HEK293 (cell line): ENCODE measurements at regions not wholly inside any gene's neighbourhood (a gene's known extent, or its start where the extent isn't known, plus 50 kb on each side); places are given as distances from the start of the nearest gene placed in this dataset.

Experiments used
- CTCF ChIP-seq: fragments of 450-650 bp; formaldehyde crosslinking; IDR thresholded peaks from 2 replicates; pipeline ENCODE4 v1.5.1; 2016; ENCODE audit warnings: missing biosample characterization, missing genetic modification characterization
- HOXD13 ChIP-seq: sonication (generic); formaldehyde crosslinking; IDR thresholded peaks from 2 replicates; pipeline ENCODE4 v1.8.0; 2022; ENCODE audit warnings: missing genetic modification reagents, borderline replicate concordance
- MYNN ChIP-seq: fragments of 450-650 bp; formaldehyde crosslinking; IDR thresholded peaks from 2 replicates; pipeline ENCODE4 v1.5.1; 2016; ENCODE audit warnings: missing biosample characterization, missing genetic modification characterization, borderline replicate concordance
- OVOL3 ChIP-seq: fragments of 450-650 bp; formaldehyde crosslinking; IDR thresholded peaks from 2 replicates; pipeline ENCODE4 v1.5.1; 2016; ENCODE audit warnings: missing biosample characterization, missing genetic modification characterization
- ZBTB10 ChIP-seq: fragments of 450-650 bp; formaldehyde crosslinking; IDR thresholded peaks from 2 replicates; pipeline ENCODE4 v1.5.1; 2016; ENCODE audit warnings: missing biosample characterization, missing genetic modification characterization
- ZBTB26 ChIP-seq: fragments of 450-650 bp; formaldehyde crosslinking; optimal IDR thresholded peaks from 2 replicates; pipeline ENCODE3; 2016; ENCODE audit warnings: missing biosample characterization, mild to moderate bottlenecking, missing genetic modification characterization
- ZBTB49 ChIP-seq: fragments of 450-650 bp; formaldehyde crosslinking; IDR thresholded peaks from 2 replicates; pipeline ENCODE4 v1.5.1; 2016; ENCODE audit warnings: missing biosample characterization, missing genetic modification characterization, low read depth
- ZBTB7A ChIP-seq: fragments of 450-650 bp; formaldehyde crosslinking; IDR thresholded peaks from 2 replicates; pipeline ENCODE4 v1.5.1; 2016; ENCODE audit warnings: low read depth, missing biosample characterization, missing genetic modification characterization
- ZFP3 ChIP-seq: fragments of 450-650 bp; formaldehyde crosslinking; IDR thresholded peaks from 2 replicates; pipeline ENCODE4 v1.5.1; 2016; ENCODE audit warnings: low read depth, missing biosample characterization, missing genetic modification characterization
- ZFP69B ChIP-seq: fragments of 450-650 bp; formaldehyde crosslinking; IDR thresholded peaks from 2 replicates; pipeline ENCODE4 v1.5.1; 2016; ENCODE audit warnings: missing biosample characterization, missing genetic modification characterization
- ZNF133 ChIP-seq: fragments of 450-650 bp; formaldehyde crosslinking; IDR thresholded peaks from 2 replicates; pipeline ENCODE4 v1.5.1; 2016; ENCODE audit warnings: missing biosample characterization, missing genetic modification characterization
- ZNF580 ChIP-seq: fragments of 450-650 bp; formaldehyde crosslinking; IDR thresholded peaks from 2 replicates; pipeline ENCODE4 v1.5.1; 2016; ENCODE audit warnings: missing biosample characterization, missing genetic modification characterization
- ZNF664 ChIP-seq: fragments of 450-650 bp; formaldehyde crosslinking; IDR thresholded peaks from 2 replicates; pipeline ENCODE4 v1.5.1; 2016; ENCODE audit warnings: missing biosample characterization, missing genetic modification characterization
- ZNF837 ChIP-seq: fragments of 450-650 bp; formaldehyde crosslinking; IDR thresholded peaks from 2 replicates; pipeline ENCODE4 v1.5.1; 2016; ENCODE audit warnings: missing biosample characterization, missing genetic modification characterization

- TF ChIP-seq ZNF837 (tag by site-specific recombination) = no peak
- no peak for TF ChIP-seq ZBTB7A (tag by site-specific recombination)
- TF ChIP-seq ZBTB49 (tag by site-specific recombination) = no peak
- no peak for TF ChIP-seq ZFP69B (tag by site-specific recombination)
- no peak for TF ChIP-seq ZNF580 (tag by site-specific recombination)
- TF ChIP-seq MYNN = no peak
- TF ChIP-seq CTCF (tag by site-specific recombination) = no peak
- TF ChIP-seq ZFP3 (tag by site-specific recombination) = no peak
- TF ChIP-seq ZNF664 (tag by site-specific recombination) = no peak
- no peak for TF ChIP-seq OVOL3 (tag by site-specific recombination)
- no peak for TF ChIP-seq HOXD13 (CRISPR knock-in tag)
- no peak for TF ChIP-seq ZBTB26 (tag by site-specific recombination)
- TF ChIP-seq ZNF133 (tag by site-specific recombination) = no peak
- TF ChIP-seq ZBTB10 (tag by site-specific recombination) = no peak
These were observed 356.3 kb upstream of the SMARCA2 start for GRCh38 chr9:1658661-1659362.
